SK-N-SH (cell line): ENCODE measurements at regions not wholly inside any gene's neighbourhood (a gene's known extent, or its start where the extent isn't known, plus 50 kb on each side); places are given as distances from the start of the nearest gene placed in this dataset.

Experiments
- CTCF ChIA-PET: fragments of 300-600, 350-600 bp; formaldehyde crosslinking; extraction: SDS; loops from one replicate; lab custom pipeline; 2021; lab: Yijun Ruan, JAX
- POLR2A ChIA-PET: fragments of 350-600 bp; sonication (Branson Sonifier 250); formaldehyde crosslinking; extraction: SDS; loops from one replicate; lab custom pipeline; 2020; ENCODE audit warnings: antibody characterized with exemption, inconsistent platforms; lab: Yijun Ruan, JAX
- DNase-seq: peaks from one replicate; pipeline ENCODE4 v3.0.0; 2012
- H2AFZ ChIP-seq: fragments of 200-600 bp; sonication (generic); 2 replicates; pipeline ENCODE4 v1.8.1; 2016; ENCODE audit warnings: antibody characterized with exemption, mild to moderate bottlenecking, low read depth
- H3F3A ChIP-seq: fragments of 200-600 bp; sonication (generic); replicated peaks from 2 replicates; pipeline ENCODE3; 2016; ENCODE audit warnings: antibody characterized with exemption, mild to moderate bottlenecking; ENCODE audit not compliant: insufficient read depth
- H3K27ac ChIP-seq, 2 experiments: fragments of 200-500 bp in 1 of 2; fragments of 200-600 bp in 1 of 2; sonication (Bioruptor generic) in 1 of 2; sonication (generic), shearing (Covaris generic) in 1 of 2; 2 replicates each; pipeline versions ENCODE4 v1.5.1 to v1.6.1; 2014 to 2016; ENCODE audit warnings: low read depth in 2 of 2, inconsistent platforms in 1 of 2, low read length in 1 of 2, mild to moderate bottlenecking in 1 of 2, mixed read lengths in 1 of 2
- H3K27me3 ChIP-seq: fragments of 200-600 bp; sonication (generic), shearing (Covaris generic); 2 replicates; pipeline ENCODE4 v1.6.1; 2016; ENCODE audit warnings: mixed run types; ENCODE audit not compliant: insufficient read depth
- H3K36me3 ChIP-seq, 2 experiments: fragments of 200-500 bp in 1 of 2; fragments of 200-600 bp in 1 of 2; sonication (Bioruptor generic) in 1 of 2; sonication (generic) in 1 of 2; replicated peaks in 1 of 2; 2 replicates each; pipeline versions ENCODE3 to v1.5.1; 2014 to 2016; ENCODE audit warnings: low read length in 1 of 2, mild to moderate bottlenecking in 1 of 2; ENCODE audit not compliant: insufficient read depth in 2 of 2, control insufficient read depth in 1 of 2
- H3K4me1 ChIP-seq, 2 experiments: fragments of 200-500 bp in 1 of 2; fragments of 200-600 bp in 1 of 2; sonication (Bioruptor generic) in 1 of 2; sonication (generic), shearing (Covaris generic) in 1 of 2; 2 replicates each; pipeline versions ENCODE4 v1.5.1 to v1.6.1; 2014 to 2016; ENCODE audit warnings: low read depth in 1 of 2, low read length in 1 of 2, mixed run types in 1 of 2; ENCODE audit not compliant: insufficient read depth in 2 of 2, control insufficient read depth in 1 of 2
- H3K4me2 ChIP-seq: fragments of 200-600 bp; sonication (generic), shearing (Covaris generic); 2 replicates; pipeline ENCODE4 v1.6.1; 2017; ENCODE audit warnings: mixed run types
- H3K4me3 ChIP-seq, 2 experiments: fragments of 200-500 bp in 1 of 2; fragments of 200-600 bp in 1 of 2; sonication (Bioruptor generic) in 1 of 2; sonication (generic), shearing (Covaris generic) in 1 of 2; 2 replicates each; pipeline versions ENCODE4 v1.5.1 to v1.8.1; 2014 to 2016; ENCODE audit warnings: low read depth in 2 of 2, inconsistent platforms in 1 of 2, low read length in 1 of 2, mild to moderate bottlenecking in 1 of 2, mixed read lengths in 1 of 2, moderate library complexity in 1 of 2
- H3K79me2 ChIP-seq: fragments of 200-600 bp; sonication (generic); 2 replicates; pipeline ENCODE4 v1.8.1; 2017; ENCODE audit warnings: mild to moderate bottlenecking; ENCODE audit not compliant: insufficient read depth
- H3K9ac ChIP-seq: fragments of 200-600 bp; sonication (generic); 2 replicates; pipeline ENCODE4 v1.6.1; 2017; ENCODE audit warnings: mixed run types
- H3K9me2 ChIP-seq: fragments of 200-600 bp; sonication (generic); 2 replicates; pipeline ENCODE4 v1.6.1; 2017; ENCODE audit warnings: mixed run types
- H3K9me3 ChIP-seq: fragments of 200-600 bp; sonication (generic); 2 replicates; pipeline ENCODE4 v1.6.1; 2017; ENCODE audit warnings: mixed run types, mild to moderate bottlenecking, moderate library complexity
- H4K20me1 ChIP-seq: fragments of 200-600 bp; sonication (generic); 2 replicates; pipeline ENCODE4 v1.6.1; 2017; ENCODE audit warnings: mild to moderate bottlenecking, mixed run types; ENCODE audit not compliant: insufficient read depth
- ELF1 ChIP-seq: IDR thresholded peaks from 2 replicates; pipeline ENCODE4 v1.4.0; 2012
- EP300 ChIP-seq, 2 experiments: IDR thresholded peaks; 2 replicates each; pipeline versions ENCODE4 v1.4.0 to v1.6.1; 2012; ENCODE audit warnings: borderline replicate concordance in 1 of 2, low read depth in 1 of 2, low read length in 1 of 2
- GATA2 ChIP-seq: sonication (generic); formaldehyde crosslinking; IDR thresholded peaks from 2 replicates; pipeline ENCODE4 v1.5.0; 2020; ENCODE audit warnings: mild to moderate bottlenecking, missing genetic modification reagents
- NFIC ChIP-seq: IDR thresholded peaks from 2 replicates; pipeline ENCODE4 v1.4.0; 2012; ENCODE audit warnings: borderline replicate concordance
- REST ChIP-seq: IDR thresholded peaks from 2 replicates; pipeline ENCODE4 v1.6.1; 2012; ENCODE audit warnings: mild to moderate bottlenecking, low read depth, low read length, moderate library complexity
- SIN3A ChIP-seq: IDR thresholded peaks from 2 replicates; pipeline ENCODE4 v1.6.1; 2012; ENCODE audit warnings: low read depth, mild to moderate bottlenecking, low read length, moderate library complexity, borderline replicate concordance
- ZBTB33 ChIP-seq: IDR thresholded peaks from 2 replicates; pipeline ENCODE4 v1.4.0; 2012; ENCODE audit warnings: low read depth, borderline replicate concordance
- WGBS: methylation state at CpG from one replicate; pipeline ENCODE4 v1.1.6; 2017; ENCODE audit warnings: low lambda C conversion rate; 5-methylcytosine and 5-hydroxymethylcytosine counted together

- H4K20me1 ChIP-seq, result no peaks in the 10 kb centered on the region
- H3K27ac ChIP-seq, result no peak overlapping the region
- no peaks in the 10 kb centered on the region for H3K4me1 ChIP-seq
- no peak overlapping the region for H3K9ac ChIP-seq
- ChIA-PET CTCF (interaction anchor here (1.1 to 1.4 kb wide), 2 partner anchors 156 to 158 kb away, joined by 3 to 5 read pairs; no protein-coding TSS in a partner anchor), POLR2A (no interaction called here)
- no peak overlapping the region for H3K4me2 ChIP-seq
- 73% methylated on average over 3 of the region's 3 CpGs for WGBS
- no peaks in the 10 kb centered on the region for H3K36me3 ChIP-seq
- no peak overlapping the region for H3K4me3 ChIP-seq
- TF ChIP-seq SIN3A (no peak), ZBTB33 (no peak)
- no peaks in the 10 kb centered on the region; the same call in 1 of the 2 replicates for H3K9me2 ChIP-seq
- no peak overlapping the region for H2AFZ ChIP-seq
- no peak for DNase-seq
- H3F3A ChIP-seq, result no peaks in the 10 kb centered on the region
- no peaks in the 10 kb centered on the region for H3K79me2 ChIP-seq
- H3K9me3 ChIP-seq, result no peaks in the 10 kb centered on the region
- no peaks in the 10 kb centered on the region for H3K27me3 ChIP-seq
These were observed 51.5 kb upstream of the SLC2A13 start for GRCh38 chr12:40157336-40157735.

- no peaks in the 10 kb centered on the region for H3K9me3 ChIP-seq
- H2AFZ ChIP-seq, result no peak overlapping the region
- POLR2A ChIA-PET, result no interaction called here
- H4K20me1 ChIP-seq, result no peaks in the 10 kb centered on the region
- CTCF ChIA-PET, result interaction anchor here (0.8 to 4.0 kb wide), 2 partner anchors 82 to 159 kb away, joined by 3 to 46 read pairs; no protein-coding TSS in a partner anchor
- no peaks in the 10 kb centered on the region for H3K4me1 ChIP-seq
- H3K4me3 ChIP-seq, result no peak overlapping the region
- H3K79me2 ChIP-seq, result no peaks in the 10 kb centered on the region
- no peak for DNase-seq
- H3K9ac ChIP-seq, result no peak overlapping the region
- TF ChIP-seq REST (no peak), ELF1 (no peak), NFIC (no peak), GATA2 (CRISPR knock-in tag) (no peak), EP300 (IDR thresholded peaks at IDR 0.05; ENCODE audit: borderline replicate concordance in 1 of 2, low read depth in 1 of 2, low read length in 1 of 2) (no peak)
- no peaks in the 10 kb centered on the region; the same call in 1 of the 2 replicates for H3K9me2 ChIP-seq
- no peaks in the 10 kb centered on the region for H3K36me3 ChIP-seq
- H3K4me2 ChIP-seq, result no peak overlapping the region
- no peak overlapping the region for H3K27ac ChIP-seq
- 73% methylated on average over 5 of the region's 5 CpGs for WGBS
- no peaks in the 10 kb centered on the region for H3K27me3 ChIP-seq
- no peaks in the 10 kb centered on the region for H3F3A ChIP-seq
These were observed 50.3 kb upstream of the SLC2A13 start for GRCh38 chr12:40156021-40156764.
